Colon (tissue), 2 donors: ENCODE measurements at regions not wholly inside any gene's neighbourhood (a gene's known extent, or its start where the extent isn't known, plus 50 kb on each side); places are given as distances from the start of the nearest gene placed in this dataset.
"Not testable (repeated sequence)": the region's sequence is repeated elsewhere in the genome, so short reads cannot be mapped to it uniquely, and the experiment has no call there.

Experiments used
- FAIRE-seq: peaks from 2 replicates; lab custom pipeline; 2012; peaks lifted over from hg19 to GRCh38; lab: Jason Lieb, UNC
- donor health status: control.
- donor health status: control.

DNA sequence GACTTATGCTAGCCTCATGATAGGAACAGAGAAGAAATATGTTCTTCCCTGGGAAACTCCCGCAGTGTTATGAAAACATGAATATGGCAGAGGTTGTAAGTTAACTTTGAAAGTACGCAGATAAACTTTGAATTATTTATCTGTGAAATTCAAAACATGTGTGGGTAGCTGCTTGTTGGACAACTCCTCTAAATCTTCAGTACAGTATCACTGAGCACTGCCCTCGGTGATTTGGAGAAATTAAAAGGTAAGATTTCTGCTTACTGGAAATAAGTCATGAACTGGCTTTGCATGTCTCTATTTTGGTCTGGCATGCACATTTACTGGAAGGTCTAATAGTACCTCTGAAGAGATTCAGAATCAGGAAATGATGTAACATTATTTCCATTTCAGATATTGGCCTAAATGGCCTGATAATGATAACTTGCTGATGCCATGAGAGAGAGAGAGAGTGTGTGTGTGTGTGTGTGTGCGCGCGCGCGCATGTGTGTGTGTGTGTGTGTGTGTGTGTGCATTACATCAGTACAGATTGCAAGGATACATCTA is 1441.9 kb upstream of the FLRT2 start:
- FAIRE-seq = no peak

DNA sequence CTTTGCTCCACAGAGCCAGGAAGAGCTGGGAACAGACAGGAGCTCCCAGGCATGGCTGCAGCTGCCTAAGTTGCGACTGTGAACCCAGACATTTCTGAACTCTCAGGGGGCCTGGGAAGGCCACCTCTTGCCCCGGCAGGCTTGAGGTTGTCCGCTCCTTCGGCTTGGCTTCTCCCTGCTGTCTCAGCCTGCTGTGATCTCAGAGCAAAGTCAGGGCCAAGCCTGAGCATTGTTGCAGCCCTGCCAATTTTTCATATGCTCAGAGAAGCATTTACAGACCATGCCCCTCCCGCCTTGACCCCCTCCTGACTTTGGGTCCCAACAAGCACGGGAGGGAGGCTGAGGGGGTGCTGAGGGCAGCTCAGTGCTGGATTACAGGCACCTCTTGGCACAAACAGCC is 1439.1 kb upstream of the FLRT2 start:
- FAIRE-seq = no peak

- no peak for FAIRE-seq
Observed at GRCh38 chr14:84095681-84096080, 1434.3 kb upstream of the FLRT2 start.

- no peak for FAIRE-seq
Observed at GRCh38 chr14:84098261-84098660, 1431.7 kb upstream of the FLRT2 start.

- FAIRE-seq = not testable (repeated sequence)
Observed at GRCh38 chr14:84099560-84099959, 1430.4 kb upstream of the FLRT2 start.

DNA sequence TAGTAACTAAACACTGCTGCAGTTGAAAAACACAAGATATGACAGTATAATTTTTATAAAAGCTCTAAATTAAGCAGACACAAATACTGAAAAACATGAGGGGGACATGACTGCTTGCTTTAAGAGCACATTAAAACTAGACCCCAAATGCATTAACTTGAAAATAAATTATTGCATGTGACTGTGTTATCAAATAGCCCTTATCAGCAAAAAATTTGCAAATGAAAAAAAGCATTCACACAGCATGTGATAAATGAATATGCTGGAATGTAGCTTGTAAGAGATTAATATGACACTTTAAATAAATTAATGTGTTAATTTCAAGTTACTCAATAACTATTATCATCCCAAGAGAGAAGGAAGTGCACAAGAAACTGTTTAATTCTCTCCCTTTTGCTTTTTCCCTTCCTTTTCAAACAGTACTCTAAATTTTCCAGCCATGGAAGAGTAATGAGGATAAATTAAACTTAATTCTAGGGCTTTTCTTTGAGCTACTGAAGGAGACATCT is 1422.1 kb upstream of the FLRT2 start:
- FAIRE-seq = no peak

DNA sequence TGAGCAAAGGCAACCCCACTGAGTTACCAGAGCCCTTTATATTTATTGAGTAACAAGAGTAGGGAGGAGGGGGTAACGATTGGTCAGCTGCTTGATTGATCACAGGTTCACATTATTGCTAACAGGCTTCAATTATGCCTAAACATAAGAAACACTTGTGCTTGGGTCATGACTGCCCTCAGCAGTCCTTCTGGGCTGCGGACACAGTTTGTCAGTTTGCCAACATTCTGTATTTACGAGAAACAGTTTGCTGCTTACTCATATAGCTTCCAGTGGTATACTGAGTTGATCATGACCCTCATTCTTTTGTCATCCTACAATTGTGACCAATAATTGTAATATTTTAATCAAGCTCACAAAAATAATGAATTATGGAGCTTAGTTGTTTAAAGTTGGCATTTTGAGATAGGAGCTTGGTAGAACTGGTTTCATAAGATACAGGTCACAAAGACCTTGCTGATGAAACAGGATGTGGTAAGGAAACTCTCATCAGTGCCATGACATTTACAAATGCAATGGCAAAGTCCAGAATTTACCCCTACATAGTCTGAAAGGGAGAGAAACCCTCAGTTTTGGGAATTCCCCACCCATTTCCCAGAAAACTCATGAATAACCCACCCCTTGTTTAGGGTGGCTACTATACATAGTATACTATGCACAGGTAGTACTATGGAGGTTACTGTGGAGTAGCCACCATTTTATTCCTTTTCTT is 1421.0 kb upstream of the FLRT2 start:
- FAIRE-seq = no peak

- no peak for FAIRE-seq
Observed at GRCh38 chr14:84112589-84112988, 1417.4 kb upstream of the FLRT2 start.

DNA sequence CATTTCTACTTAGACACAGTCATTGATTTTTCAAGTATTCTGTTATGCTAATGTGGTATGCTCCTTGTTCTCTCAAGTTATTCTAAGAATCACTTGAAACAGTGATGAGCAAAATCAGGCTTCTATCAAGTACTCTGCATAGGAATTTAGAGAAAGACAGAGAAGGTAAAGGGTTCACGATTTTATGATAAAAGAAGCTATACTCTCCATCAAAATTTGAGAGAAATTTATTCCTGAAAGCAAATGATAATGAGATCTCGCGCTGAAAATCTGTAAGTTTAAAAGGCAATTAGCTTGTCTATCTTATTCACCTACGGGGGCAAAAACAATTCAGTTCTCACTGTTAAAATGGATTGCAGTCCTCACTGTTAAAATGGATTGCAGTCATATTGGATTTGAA is 1404.3 kb upstream of the FLRT2 start:
- no peak for FAIRE-seq

DNA sequence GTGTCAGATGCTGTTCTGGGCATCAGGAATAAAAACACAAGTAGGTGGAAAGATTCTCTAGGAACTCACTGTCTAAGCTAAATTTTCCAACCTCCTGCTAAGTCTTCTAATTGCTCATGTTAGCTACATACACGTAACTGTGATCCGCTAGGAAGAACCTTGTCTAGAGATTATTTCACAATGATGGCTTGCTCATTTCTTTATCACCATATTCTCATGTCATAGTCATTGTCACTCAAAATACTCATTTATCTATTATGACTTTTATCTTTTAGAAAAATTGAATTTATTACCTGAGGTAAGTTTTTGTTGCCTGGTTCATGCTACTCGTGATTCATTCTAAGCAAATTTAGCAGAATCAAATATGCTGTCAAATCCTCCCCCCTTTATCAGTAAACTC is 1402.4 kb upstream of the FLRT2 start:
- no peak for FAIRE-seq

- no peak for FAIRE-seq
Observed at GRCh38 chr14:84128050-84128449, 1401.9 kb upstream of the FLRT2 start.

DNA sequence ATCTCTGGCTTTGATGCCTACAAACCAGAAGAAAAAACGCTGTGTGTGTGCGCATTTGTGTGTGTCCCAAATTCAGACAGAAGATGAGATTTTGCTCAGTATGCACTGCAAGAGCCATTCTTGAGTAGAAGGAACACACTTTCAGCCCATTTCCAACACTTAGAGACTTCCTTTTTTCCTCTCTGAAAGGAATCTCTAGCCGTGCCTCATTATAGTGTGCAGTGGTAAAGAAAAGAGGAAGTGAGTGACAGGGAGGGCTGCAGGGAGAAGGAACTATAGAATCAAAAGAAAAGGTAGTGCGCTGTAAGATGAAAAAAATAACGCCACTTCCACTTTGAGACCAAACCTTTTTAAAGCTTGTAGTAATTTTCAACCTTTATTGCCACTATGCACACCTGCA is 1400.9 kb upstream of the FLRT2 start:
- no peak for FAIRE-seq

GRCh38 chr14:84129941-84130340 is 1400.0 kb upstream of the FLRT2 start:
- FAIRE-seq = no peak

DNA sequence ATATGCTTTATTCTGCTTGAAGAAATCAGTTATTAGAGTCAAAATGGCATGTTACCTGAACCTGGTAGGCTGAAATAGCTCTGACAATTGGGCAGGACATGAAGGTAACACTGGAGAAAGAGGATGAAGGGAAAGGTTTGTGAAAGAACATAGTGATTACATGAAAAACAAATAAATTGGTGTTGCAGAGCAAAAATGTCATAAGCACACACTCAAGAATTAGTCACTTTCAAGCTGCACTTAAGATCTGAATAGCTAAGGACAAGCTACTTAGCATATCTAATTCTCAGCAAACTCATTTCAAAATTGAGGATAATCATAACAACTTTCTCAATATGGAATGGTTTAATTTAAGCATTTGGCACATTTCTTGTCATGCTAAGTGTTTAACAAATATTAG is 1398.0 kb upstream of the FLRT2 start:
- FAIRE-seq = no peak

- FAIRE-seq = no peak
Observed at GRCh38 chr14:84144166-84144565, 1385.8 kb upstream of the FLRT2 start.

GRCh38 chr14:84152452-84152851 is 1377.5 kb upstream of the FLRT2 start:
- no peak for FAIRE-seq

- no peak for FAIRE-seq
Observed at GRCh38 chr14:84162633-84163032, 1367.3 kb upstream of the FLRT2 start.

DNA sequence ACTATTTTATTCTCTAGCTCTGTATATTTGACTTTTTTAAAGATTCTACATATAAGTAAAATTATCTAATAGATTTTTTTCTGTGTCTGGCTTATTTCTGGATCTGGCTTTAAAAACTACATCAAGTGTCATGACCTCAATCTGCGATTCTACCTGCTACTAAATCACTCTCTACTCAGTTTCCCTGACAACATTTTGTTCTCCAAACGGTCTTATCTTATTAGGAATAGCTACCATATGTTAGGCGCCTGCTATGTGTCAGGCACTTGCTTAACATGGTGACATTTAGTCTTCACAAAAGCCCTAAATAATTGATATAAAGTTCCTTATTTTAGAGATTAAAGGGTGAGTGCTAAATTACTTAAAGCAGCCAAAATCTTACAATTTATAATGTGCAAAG is 1362.9 kb upstream of the FLRT2 start:
- FAIRE-seq = no peak

DNA sequence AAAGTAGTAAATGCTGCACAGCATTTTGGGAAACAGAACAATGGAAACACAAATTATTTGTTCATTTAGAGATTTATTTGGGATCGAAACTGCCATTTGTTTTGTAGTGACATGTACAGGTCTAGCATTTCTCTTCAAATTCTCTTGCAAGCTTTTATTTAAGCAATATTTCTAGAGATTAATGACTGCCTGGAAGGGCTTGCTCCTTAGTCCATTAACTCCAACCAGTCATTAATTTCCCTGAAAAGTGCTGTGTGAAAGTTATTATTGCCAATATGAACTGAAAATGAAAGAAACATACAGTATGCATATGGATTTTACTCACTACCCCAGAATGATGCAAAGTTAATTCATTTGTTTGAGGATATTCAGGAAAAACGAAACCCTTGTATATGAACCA is 1349.6 kb upstream of the FLRT2 start:
- FAIRE-seq = no peak

DNA sequence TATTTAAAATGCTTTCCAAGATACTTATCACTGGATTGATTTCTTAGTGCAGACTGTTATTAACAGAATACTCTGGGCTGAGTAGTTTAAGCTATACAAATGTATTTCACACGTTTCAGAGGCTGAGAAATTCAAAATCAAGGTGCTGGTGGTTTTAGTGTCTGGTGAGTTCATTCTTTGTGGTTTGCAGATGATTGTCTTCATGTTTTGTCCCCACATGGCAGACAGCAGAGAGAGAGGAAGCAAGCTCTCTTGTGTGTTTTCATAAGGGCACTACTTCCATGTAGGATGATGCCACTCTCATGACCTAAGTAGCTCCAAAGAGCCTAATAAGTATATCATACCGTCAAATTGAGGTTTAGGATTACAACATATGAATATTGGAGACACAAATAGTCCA is 1348.9 kb upstream of the FLRT2 start:
- FAIRE-seq = no peak

- FAIRE-seq = no peak
Observed at GRCh38 chr14:84195514-84195913, 1334.4 kb upstream of the FLRT2 start.

DNA sequence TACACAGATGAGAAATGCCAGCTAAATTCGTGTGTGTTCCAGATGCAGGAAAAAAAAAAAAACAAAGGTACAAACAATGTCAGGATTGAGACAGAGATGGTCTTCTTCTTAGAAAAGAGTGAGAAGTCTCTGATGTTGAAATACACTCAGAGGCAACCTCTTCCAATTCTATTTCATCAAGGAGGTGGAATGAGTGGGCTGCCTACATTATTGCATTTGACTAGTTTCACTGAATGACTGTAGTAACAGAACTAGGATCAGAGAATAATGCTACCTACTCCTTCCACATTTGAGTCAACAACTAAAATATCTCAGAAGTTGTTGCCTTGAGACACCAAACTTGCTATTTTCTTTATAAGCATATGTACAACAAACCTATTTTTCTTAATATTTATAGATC is 1332.2 kb upstream of the FLRT2 start:
- no peak for FAIRE-seq

DNA sequence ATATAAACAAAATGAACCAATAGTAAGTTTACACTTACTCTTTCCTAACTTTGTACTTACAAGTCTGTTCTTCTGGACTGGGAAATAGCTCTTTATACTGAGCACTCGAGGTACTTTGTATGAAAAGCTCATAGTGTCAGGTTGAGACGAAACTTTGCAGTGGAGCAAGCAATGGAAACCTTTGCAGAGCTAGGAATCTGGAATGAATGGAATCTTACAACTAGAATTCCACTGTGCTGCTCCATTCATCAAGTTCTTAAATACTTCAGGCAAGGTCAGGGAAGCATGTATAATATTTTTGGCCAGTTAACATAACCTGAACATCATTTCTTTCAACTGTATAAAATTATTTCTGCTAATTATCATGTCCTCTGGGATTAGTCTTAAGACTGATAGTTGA is 1327.5 kb upstream of the FLRT2 start:
- FAIRE-seq = no peak

DNA sequence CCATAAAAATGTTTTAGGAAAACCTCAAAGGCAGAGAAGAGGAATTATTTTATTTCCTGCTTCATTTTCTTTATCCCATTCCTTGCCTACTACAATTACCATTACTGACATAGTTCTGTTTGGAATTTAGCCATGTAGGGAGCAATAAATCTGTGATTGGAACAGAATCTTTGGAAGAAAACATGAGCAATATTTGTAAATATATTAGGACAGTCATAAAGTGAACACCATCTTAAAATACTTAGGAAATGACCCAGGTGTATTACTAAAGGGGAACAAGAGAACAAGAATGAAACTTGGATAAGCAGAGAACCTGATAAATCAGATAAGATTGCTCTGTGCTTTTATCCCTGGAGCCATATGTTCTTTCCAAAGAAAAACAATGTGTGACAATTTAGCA is 1326.0 kb upstream of the FLRT2 start:
- FAIRE-seq = no peak
